ENCODE measurements at regions not wholly inside any gene's neighbourhood (a gene's known extent, or its start where the extent isn't known, plus 50 kb on each side); places are given as distances from the start of the nearest gene placed in this dataset.

- no peak for TF ChIP-seq USF2 (IDR thresholded peaks at IDR 0.05; ENCODE audit: low read depth, low read length)
- TF ChIP-seq USF2 (CRISPR knock-in tag; IDR thresholded peaks at IDR 0.05; ENCODE audit: borderline replicate concordance), result no peak
- TF ChIP-seq ZNF335 (CRISPR knock-in tag; IDR thresholded peaks at IDR 0.05), result no peak
- no peak for TF ChIP-seq EZH2 (conservative IDR thresholded peaks at IDR 0.05; ENCODE audit: low read depth, low read length)
- no peak for TF ChIP-seq CBFB (CRISPR knock-in tag; IDR thresholded peaks at IDR 0.05)
- no peak for TF ChIP-seq RXRA (CRISPR knock-in tag; IDR thresholded peaks at IDR 0.05)
Observed at GRCh38 chr6:146866731-146867414, 268.1 kb downstream of the ADGB start.
